ENCODE measurements at regions not wholly inside any gene's neighbourhood (a gene's known extent, or its start where the extent isn't known, plus 50 kb on each side); places are given as distances from the start of the nearest gene placed in this dataset.

- TF ChIP-seq CSDC2 (CRISPR knock-in tag; IDR thresholded peaks at IDR 0.05) (no peak), ZNF8 (CRISPR knock-in tag; IDR thresholded peaks at IDR 0.05) (no peak), ARNTL (CRISPR knock-in tag; IDR thresholded peaks at IDR 0.05; ENCODE audit: borderline replicate concordance, low read depth) (no peak), ZNF565 (CRISPR knock-in tag; conservative IDR thresholded peaks at IDR 0.05; ENCODE audit: low read depth) (no peak), ZC3H10 (CRISPR knock-in tag; IDR thresholded peaks at IDR 0.05) (no peak), ZFP3 (CRISPR knock-in tag; IDR thresholded peaks at IDR 0.05) (no peak), BACH2 (CRISPR knock-in tag; IDR thresholded peaks at IDR 0.05; ENCODE audit: borderline replicate concordance) (no peak), ZFP30 (CRISPR knock-in tag; IDR thresholded peaks at IDR 0.05) (no peak), ISL1 (CRISPR knock-in tag; IDR thresholded peaks at IDR 0.05) (no peak), CREB5 (CRISPR knock-in tag; IDR thresholded peaks at IDR 0.05; ENCODE audit: low read depth) (no peak), RARB (CRISPR knock-in tag; IDR thresholded peaks at IDR 0.05) (no peak), SNAI2 (CRISPR knock-in tag; IDR thresholded peaks at IDR 0.05) (no peak), TSHZ2 (CRISPR knock-in tag; IDR thresholded peaks at IDR 0.05) (no peak), PPARA (CRISPR knock-in tag; IDR thresholded peaks at IDR 0.05; ENCODE audit: borderline replicate concordance) (no peak), TCF4 (CRISPR knock-in tag; IDR thresholded peaks at IDR 0.05; ENCODE audit: borderline replicate concordance) (no peak), GLIS3 (CRISPR knock-in tag; IDR thresholded peaks at IDR 0.05) (no peak)
- ATAC-seq: no peak
Measured at GRCh38 chr5:107123014-107123413, 547.7 kb downstream of the EFNA5 start.

GRCh38 chr5:107121793-107122519 lies 548.8 kb downstream of the EFNA5 start:
- TF ChIP-seq ZFP3 (CRISPR knock-in tag; IDR thresholded peaks at IDR 0.05) (no peak), ISL1 (CRISPR knock-in tag; IDR thresholded peaks at IDR 0.05) (peak; percentile 93), ARNTL (CRISPR knock-in tag; IDR thresholded peaks at IDR 0.05; ENCODE audit: borderline replicate concordance, low read depth) (no peak), POU6F1 (CRISPR knock-in tag; IDR thresholded peaks at IDR 0.05; ENCODE audit: borderline replicate concordance, low read depth) (peak; percentile 16; the same call in 1 of the 2 replicates), ZNF8 (CRISPR knock-in tag; IDR thresholded peaks at IDR 0.05) (0 out of 2 replicates have a peak, but pooled peaks have one; percentile 37), PATZ1 (CRISPR knock-in tag; IDR thresholded peaks at IDR 0.05; ENCODE audit: borderline replicate concordance) (peak; percentile 28; the same call in 1 of the 2 replicates), SNAI2 (CRISPR knock-in tag; IDR thresholded peaks at IDR 0.05) (peak; percentile 76; the same call in 1 of the 2 replicates), TCF4 (CRISPR knock-in tag; IDR thresholded peaks at IDR 0.05; ENCODE audit: borderline replicate concordance) (peak; percentile 52; the same call in 1 of the 2 replicates), TSHZ2 (CRISPR knock-in tag; IDR thresholded peaks at IDR 0.05) (0 out of 2 replicates have a peak, but pooled peaks have one; percentile 29), PPARA (CRISPR knock-in tag; IDR thresholded peaks at IDR 0.05; ENCODE audit: borderline replicate concordance) (no peak), CREB5 (CRISPR knock-in tag; IDR thresholded peaks at IDR 0.05; ENCODE audit: low read depth) (peak; percentile 95)

More at GRCh38 chr5:107121793-107122519, 548.8 kb downstream of the EFNA5 start:
- peak; percentile 94 for ATAC-seq
